Mesothelial cell of epicardium (in vitro differentiated cells): ENCODE measurements at regions not wholly inside any gene's neighbourhood (a gene's known extent, or its start where the extent isn't known, plus 50 kb on each side); places are given as distances from the start of the nearest gene placed in this dataset.

ENCODE experiments used
- DNase-seq, 2 experiments: peaks; one replicate each; pipeline ENCODE4 v3.0.0; 2021; ENCODE audit warnings: low spot score in 2 of 2; ENCODE audit not compliant: unreplicated experiment in 2 of 2
- H3K27ac Mint-ChIP-seq: 2 replicates; pipeline ENCODE4 v1.8.0; 2021; ENCODE audit warnings: mixed read lengths
- H3K27me3 Mint-ChIP-seq: 2 replicates; pipeline ENCODE4 v1.8.0; 2021; ENCODE audit warnings: low read depth, mixed read lengths
- H3K36me3 Mint-ChIP-seq: 2 replicates; pipeline ENCODE4 v1.8.0; 2021; ENCODE audit warnings: mixed read lengths
- H3K4me1 Mint-ChIP-seq: 2 replicates; pipeline ENCODE4 v1.8.0; 2021; ENCODE audit warnings: mixed read lengths
- H3K4me3 Mint-ChIP-seq: 2 replicates; pipeline ENCODE4 v1.8.0; 2021; ENCODE audit warnings: mild to moderate bottlenecking, moderate library complexity, mixed read lengths
- H3K9me3 Mint-ChIP-seq: 2 replicates; pipeline ENCODE4 v1.8.0; 2021; ENCODE audit warnings: mixed read lengths
- TF ChIP-seq, protein P1 (sequence below): fragments of 200-600 bp; sonication (generic); IDR thresholded peaks from one replicate; pipeline ENCODE4 v1.5.0; 2021; ENCODE audit warnings: antibody characterized with exemption; ENCODE audit not compliant: unreplicated experiment

DNA sequence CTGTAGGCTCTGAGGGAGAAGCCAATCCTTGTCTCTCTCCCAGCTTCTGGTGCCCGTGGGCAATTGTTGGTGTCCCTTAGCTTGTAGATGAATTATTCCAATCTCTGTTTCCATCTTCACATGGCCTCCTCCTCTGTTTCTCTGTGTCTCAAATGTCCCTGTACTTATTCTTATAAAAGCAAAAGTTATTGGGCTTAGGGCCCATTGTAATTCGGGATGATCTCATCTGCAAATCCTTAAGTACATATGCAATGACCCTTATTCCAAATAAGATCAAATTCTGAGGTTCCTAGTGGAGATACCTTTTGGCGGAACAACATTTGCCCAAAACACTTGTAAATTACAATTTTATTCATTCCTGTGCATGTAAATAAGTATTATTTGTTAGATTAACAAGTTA, 147.4 kb upstream of the EPHA3 start:
- no peaks in the 10 kb centered on the region for H3K9me3 Mint-ChIP-seq

DNA sequence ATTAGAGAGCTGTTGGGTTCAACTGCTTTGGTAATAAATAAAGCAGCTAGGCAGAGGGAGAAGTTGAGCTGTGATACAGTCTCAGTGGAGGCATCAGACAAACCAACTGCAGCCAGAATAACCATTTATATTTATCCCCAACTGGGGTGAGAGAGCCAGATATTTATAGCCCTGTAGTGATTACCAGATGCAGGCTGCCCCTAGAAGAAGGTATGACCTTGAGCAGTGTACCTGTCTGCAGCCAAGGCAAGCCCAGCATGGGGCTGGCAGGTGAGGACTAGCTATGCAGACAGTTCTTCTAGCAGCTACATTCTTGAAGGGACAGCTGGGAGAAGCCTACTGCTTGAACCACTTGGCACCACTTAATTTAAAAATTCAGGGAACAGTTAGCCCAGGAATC, 144.4 kb upstream of the EPHA3 start:
- DNase-seq = no peak
- TF ChIP-seq, protein P1, sequence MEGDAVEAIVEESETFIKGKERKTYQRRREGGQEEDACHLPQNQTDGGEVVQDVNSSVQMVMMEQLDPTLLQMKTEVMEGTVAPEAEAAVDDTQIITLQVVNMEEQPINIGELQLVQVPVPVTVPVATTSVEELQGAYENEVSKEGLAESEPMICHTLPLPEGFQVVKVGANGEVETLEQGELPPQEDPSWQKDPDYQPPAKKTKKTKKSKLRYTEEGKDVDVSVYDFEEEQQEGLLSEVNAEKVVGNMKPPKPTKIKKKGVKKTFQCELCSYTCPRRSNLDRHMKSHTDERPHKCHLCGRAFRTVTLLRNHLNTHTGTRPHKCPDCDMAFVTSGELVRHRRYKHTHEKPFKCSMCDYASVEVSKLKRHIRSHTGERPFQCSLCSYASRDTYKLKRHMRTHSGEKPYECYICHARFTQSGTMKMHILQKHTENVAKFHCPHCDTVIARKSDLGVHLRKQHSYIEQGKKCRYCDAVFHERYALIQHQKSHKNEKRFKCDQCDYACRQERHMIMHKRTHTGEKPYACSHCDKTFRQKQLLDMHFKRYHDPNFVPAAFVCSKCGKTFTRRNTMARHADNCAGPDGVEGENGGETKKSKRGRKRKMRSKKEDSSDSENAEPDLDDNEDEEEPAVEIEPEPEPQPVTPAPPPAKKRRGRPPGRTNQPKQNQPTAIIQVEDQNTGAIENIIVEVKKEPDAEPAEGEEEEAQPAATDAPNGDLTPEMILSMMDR = no peak
- H3K36me3 Mint-ChIP-seq = no peaks in the 10 kb centered on the region

More for the DNA sequence above, 147.4 kb upstream of the EPHA3 start:
- H3K36me3 Mint-ChIP-seq = no peaks in the 10 kb centered on the region
- no peak for DNase-seq
- no peak overlapping the region for H3K4me3 Mint-ChIP-seq
- peaks cover 1% of the 10 kb centered on the region for H3K27me3 Mint-ChIP-seq
- H3K27ac Mint-ChIP-seq = no peak overlapping the region
- H3K4me1 Mint-ChIP-seq = peaks cover 5% of the 10 kb centered on the region
- TF ChIP-seq, protein P1 = no peak

DNA sequence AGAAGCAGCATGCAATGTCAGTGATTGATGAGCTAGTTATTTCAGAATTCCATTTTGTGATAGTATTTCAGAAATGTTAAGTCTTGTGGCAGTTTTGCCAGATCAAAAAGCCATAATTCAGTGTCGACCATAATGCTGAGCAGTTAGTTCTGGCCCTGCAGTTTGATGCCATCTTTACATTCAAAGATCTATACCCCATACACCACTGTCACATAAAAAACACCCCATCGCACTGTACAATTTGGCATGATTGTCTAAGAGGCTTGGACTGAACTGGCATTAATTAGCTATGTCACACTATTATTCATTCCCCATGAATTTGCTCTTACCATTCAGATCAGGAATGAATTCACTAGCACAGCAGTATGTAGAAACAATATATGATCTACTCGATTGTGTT, 127.7 kb upstream of the EPHA3 start:
- TF ChIP-seq, protein P1 = no peak
- H3K9me3 Mint-ChIP-seq = peaks cover 21% of the 10 kb centered on the region
- no peak for DNase-seq
- no peak overlapping the region for H3K27ac Mint-ChIP-seq
- H3K36me3 Mint-ChIP-seq = no peaks in the 10 kb centered on the region
- no peaks in the 10 kb centered on the region for H3K27me3 Mint-ChIP-seq
- H3K4me3 Mint-ChIP-seq = no peak overlapping the region
- H3K4me1 Mint-ChIP-seq = peaks cover 18% of the 10 kb centered on the region

More for the DNA sequence above, 144.4 kb upstream of the EPHA3 start:
- Mint-ChIP-seq H3K27me3 (peaks cover 3% of the 10 kb centered on the region), H3K4me3 (no peak overlapping the region), H3K9me3 (no peaks in the 10 kb centered on the region), H3K4me1 (peaks cover 3% of the 10 kb centered on the region), H3K27ac (no peak overlapping the region)

DNA sequence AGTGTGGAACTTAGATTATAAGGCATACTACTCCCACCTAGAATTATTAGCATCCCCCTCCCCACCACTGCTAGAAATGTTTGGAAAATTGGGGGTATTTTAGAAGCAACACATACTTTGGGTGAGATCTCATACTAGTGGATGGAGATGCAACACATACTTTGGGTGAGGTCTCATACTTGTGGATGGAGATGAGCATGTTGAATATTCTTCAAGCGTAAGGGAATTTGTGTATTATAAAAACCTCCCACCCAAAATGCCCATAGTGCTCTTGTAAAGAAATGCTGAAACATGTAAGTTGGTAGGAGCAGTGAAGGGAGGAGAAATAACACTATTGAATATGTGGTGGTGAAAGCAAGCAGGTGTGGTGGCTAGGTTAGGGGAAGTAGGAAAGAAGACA, 124.0 kb upstream of the EPHA3 start:
- H3K36me3 Mint-ChIP-seq = no peaks in the 10 kb centered on the region
- no peak for DNase-seq
- H3K9me3 Mint-ChIP-seq = no peaks in the 10 kb centered on the region
- TF ChIP-seq, protein P1 = no peak
- peaks cover 29% of the 10 kb centered on the region for H3K4me1 Mint-ChIP-seq
- no peak overlapping the region for H3K27ac Mint-ChIP-seq
- no peaks in the 10 kb centered on the region for H3K27me3 Mint-ChIP-seq
- no peak overlapping the region for H3K4me3 Mint-ChIP-seq

DNA sequence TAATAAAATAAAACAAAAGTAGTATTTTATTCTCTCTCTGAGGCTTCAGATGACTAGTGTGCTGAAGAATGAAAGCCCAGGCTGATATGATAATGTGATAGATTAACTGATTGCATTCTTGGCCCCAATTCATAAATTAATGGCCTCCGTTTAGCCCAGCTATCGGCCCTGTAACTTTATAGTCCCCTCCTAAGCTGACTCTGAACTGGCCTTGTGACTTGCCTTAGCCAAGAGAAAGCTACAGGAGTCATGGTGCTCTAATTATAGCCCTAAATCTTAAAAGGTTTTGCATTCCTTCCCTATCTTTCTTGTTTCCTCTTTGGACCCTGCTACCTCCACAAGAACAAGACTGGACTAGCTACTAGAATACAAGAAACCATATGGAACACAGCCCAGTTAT, 123.2 kb upstream of the EPHA3 start:
- TF ChIP-seq, protein P1 = no peak
- Mint-ChIP-seq H3K4me3 (no peak overlapping the region), H3K27me3 (no peaks in the 10 kb centered on the region), H3K4me1 (peaks cover 29% of the 10 kb centered on the region), H3K36me3 (no peaks in the 10 kb centered on the region), H3K27ac (no peak overlapping the region), H3K9me3 (no peaks in the 10 kb centered on the region)
- DNase-seq = no peak

DNA sequence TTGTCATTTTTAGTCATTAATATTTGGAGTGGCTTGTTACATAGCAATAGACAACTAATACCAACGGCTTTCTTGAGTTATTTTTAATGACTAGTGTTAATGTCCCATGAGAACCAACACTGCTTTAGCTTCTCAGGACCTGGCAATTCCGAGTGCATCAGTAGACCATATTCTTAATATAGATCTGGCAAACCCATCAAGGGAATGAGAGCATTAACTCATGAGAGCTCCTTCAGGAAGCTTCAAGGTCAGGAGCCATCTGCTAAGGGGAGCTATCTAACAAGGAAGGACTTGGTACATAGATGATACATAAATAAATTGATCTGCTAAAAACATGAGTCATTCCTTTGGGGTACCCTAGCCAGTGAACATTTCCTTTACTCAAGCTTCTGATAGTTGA, 122.6 kb upstream of the EPHA3 start:
- Mint-ChIP-seq H3K27ac (no peak overlapping the region), H3K9me3 (no peaks in the 10 kb centered on the region), H3K4me3 (no peak overlapping the region), H3K4me1 (peaks cover 27% of the 10 kb centered on the region), H3K36me3 (no peaks in the 10 kb centered on the region), H3K27me3 (no peaks in the 10 kb centered on the region)
- DNase-seq = no peak
- TF ChIP-seq, protein P1 = no peak
